PFSK-1 (cell line): ENCODE measurements at regions not wholly inside any gene's neighbourhood (a gene's known extent, or its start where the extent isn't known, plus 50 kb on each side); places are given as distances from the start of the nearest gene placed in this dataset.
A peak's percentile ranks its signal among the peaks of the same experiment; 100 is the strongest.

Experiments
- FOXP2 ChIP-seq: optimal IDR thresholded peaks from 2 replicates; pipeline ENCODE3; 2011; ENCODE audit warnings: borderline replicate concordance, control low read depth, inconsistent platforms; ENCODE audit not compliant: insufficient read depth; ENCODE audit errors: extremely low read length, extremely low read depth
- POLR2AphosphoS5 ChIP-seq: IDR thresholded peaks from 2 replicates; pipeline ENCODE4 v1.6.1; 2012; ENCODE audit warnings: low read depth, mild to moderate bottlenecking, control low read depth, low read length, moderate library complexity
- SIN3A ChIP-seq: IDR thresholded peaks from 2 replicates; pipeline ENCODE4 v1.6.1; 2012; ENCODE audit warnings: mild to moderate bottlenecking, low read length, moderate library complexity, borderline replicate concordance; ENCODE audit not compliant: insufficient read depth
- TAF1 ChIP-seq: IDR thresholded peaks from 2 replicates; pipeline ENCODE4 v1.6.1; 2012; ENCODE audit warnings: low read length, control low read depth, borderline replicate concordance; ENCODE audit not compliant: insufficient read depth
- TF ChIP-seq, protein P1 (sequence below), 2 experiments: IDR thresholded peaks; 2 replicates each; pipeline versions ENCODE4 v1.6.1 to v1.8.0; 2011 to 2012; ENCODE audit warnings: low read depth in 2 of 2, low read length in 2 of 2, control low read depth in 1 of 2, inconsistent platforms in 1 of 2, mild to moderate bottlenecking in 1 of 2, moderate library complexity in 1 of 2; ENCODE audit not compliant: insufficient read depth in 1 of 2

DNA sequence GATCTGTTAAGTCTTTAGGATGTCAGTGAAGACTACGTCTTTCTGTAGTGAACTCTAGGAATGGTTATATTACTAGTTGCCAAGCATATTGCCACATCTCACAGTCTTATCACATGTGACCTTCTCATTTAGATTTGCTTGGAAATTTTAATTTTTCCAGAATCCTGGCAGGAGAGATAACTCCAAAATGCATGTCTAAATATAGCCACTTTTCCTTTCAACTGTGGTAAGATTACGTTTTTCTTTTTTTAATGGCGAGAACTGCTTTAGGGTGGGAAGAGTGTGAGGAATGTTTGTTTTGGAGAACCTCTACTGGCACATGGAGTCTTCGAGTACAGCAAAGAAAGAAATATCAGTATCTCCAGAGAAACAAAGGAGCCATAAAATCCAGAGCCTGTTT, 91.7 kb upstream of the ADAMTSL1 start:
- no peak for TF ChIP-seq TAF1
- no peak for TF ChIP-seq FOXP2

DNA sequence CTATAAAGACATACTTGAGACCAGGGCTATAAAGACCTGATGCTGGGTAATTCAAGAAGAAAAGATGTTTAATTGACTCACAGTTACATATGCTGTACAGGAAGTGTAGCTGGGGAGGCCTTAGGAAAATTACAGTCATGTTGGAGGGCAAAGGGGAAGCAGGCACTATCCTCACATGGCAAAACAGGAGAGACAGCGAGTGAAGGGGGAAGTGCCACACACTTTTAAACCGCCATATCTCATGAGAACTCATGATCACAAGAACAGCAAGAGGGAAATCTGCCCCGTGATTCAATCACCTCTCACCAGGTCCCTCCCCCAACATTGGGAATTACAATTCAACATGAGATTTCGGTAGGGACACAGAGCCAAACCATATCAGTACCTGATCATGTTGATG, 89.9 kb upstream of the ADAMTSL1 start:
- no peak for TF ChIP-seq TAF1
- TF ChIP-seq SIN3A = no peak
- TF ChIP-seq FOXP2 = no peak
- no peak for TF ChIP-seq POLR2AphosphoS5
- TF ChIP-seq, protein P1, sequence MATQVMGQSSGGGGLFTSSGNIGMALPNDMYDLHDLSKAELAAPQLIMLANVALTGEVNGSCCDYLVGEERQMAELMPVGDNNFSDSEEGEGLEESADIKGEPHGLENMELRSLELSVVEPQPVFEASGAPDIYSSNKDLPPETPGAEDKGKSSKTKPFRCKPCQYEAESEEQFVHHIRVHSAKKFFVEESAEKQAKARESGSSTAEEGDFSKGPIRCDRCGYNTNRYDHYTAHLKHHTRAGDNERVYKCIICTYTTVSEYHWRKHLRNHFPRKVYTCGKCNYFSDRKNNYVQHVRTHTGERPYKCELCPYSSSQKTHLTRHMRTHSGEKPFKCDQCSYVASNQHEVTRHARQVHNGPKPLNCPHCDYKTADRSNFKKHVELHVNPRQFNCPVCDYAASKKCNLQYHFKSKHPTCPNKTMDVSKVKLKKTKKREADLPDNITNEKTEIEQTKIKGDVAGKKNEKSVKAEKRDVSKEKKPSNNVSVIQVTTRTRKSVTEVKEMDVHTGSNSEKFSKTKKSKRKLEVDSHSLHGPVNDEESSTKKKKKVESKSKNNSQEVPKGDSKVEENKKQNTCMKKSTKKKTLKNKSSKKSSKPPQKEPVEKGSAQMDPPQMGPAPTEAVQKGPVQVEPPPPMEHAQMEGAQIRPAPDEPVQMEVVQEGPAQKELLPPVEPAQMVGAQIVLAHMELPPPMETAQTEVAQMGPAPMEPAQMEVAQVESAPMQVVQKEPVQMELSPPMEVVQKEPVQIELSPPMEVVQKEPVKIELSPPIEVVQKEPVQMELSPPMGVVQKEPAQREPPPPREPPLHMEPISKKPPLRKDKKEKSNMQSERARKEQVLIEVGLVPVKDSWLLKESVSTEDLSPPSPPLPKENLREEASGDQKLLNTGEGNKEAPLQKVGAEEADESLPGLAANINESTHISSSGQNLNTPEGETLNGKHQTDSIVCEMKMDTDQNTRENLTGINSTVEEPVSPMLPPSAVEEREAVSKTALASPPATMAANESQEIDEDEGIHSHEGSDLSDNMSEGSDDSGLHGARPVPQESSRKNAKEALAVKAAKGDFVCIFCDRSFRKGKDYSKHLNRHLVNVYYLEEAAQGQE (IDR thresholded peaks at IDR 0.05; ENCODE audit: insufficient read depth in 1 of 2, low read depth in 2 of 2, low read length in 2 of 2) = no peak

DNA sequence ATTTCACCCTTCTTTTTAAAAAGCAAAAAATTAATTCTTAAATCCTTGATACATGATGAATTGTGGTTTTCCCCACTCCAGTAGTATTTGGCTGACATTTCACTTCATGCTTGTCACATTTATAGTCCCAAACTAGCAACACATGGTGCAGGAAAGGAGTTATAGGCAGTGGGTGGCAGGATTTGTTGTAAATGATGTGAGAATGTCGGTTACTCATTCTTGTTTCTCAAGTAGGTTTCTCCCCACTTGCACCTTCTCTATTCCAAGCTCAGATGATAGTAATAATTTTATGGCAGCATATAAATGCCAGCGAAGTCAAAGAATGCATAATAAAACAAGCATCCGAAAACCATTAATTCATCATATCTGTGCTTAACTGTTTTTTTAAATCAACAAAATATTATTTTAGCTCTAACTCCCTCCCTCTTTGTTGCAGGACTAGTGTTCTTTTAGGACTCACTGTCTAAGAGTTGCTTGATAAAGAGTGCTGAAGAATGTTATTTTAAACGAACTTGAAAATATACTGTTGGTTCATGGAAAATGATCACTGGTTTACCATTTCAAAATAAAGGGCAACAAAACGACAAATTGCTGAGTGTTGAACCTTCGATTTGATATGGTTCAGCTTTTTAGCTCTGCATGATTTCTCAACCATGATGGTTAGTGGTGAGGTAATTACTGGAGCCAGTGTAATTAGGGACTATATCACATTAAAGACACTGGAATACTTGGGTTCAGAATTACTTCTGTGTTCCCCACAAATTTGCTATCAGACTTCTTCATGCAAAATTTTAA, 88.1 kb upstream of the ADAMTSL1 start:
- TF ChIP-seq POLR2AphosphoS5 (no peak), FOXP2 (no peak), TAF1 (no peak), SIN3A (no peak)
- TF ChIP-seq, protein P1 (IDR thresholded peaks at IDR 0.05; ENCODE audit: insufficient read depth in 1 of 2, low read depth in 2 of 2, low read length in 2 of 2) = no peak

DNA sequence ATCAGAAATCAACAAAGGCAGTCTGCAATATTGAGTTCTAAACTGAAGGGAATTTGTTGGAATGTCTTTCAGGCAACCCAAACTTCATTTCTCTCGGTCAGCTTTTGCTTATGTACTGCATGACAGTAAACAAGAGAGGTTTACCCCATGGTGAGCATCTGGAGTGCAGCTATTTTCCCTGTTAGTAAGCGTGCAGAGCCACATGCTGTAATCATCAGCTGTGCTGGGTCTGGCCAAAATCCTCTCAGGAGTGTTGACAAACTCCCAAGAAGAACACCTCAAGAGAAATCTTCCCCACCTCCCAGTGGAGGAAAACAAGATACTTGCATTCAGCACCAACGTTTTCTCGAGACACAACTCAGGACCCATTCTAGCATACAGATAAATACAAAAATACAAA, 83.6 kb upstream of the ADAMTSL1 start:
- TF ChIP-seq TAF1 (no peak), FOXP2 (no peak), SIN3A (no peak), POLR2AphosphoS5 (no peak)
- TF ChIP-seq, protein P1 (IDR thresholded peaks at IDR 0.05; ENCODE audit: insufficient read depth in 1 of 2, low read depth in 2 of 2, low read length in 2 of 2) = no peak

DNA sequence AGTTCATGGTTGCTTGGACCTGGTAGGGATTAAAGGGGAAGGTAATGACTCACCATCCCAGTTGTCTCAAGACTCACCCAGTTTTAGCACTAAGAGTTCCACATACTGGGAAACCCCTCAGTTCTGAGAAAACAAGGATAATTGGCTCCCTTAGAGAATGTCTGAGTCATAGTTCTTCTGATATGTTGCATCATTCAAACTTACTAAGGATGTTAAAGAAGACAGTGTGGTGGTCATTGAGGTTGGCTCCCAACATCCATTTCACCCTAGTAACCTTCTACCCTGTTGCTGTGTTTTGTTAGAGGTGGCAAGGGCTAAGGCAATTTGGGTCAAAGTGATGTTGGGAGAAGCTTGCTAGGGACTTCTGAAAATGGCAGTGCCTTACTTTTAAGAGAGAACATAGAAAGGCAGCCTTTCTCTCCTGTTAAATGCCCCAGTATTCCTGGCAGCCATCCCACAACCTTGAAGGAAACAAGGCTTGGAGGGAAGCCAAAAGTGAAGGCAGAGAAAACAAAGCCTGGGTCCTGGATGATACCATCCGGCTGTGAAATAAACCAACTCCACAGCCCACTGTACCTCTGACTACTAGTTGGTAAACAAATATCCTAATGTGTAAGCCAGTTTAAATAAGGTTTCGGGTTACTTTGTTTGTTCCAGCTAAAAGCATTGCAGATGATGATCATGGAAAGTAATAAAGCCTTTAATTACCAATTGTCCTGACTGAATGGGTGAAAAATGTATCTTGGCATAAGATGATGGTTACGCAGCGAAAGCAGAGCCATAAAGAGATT, 80.4 kb upstream of the ADAMTSL1 start:
- TF ChIP-seq FOXP2 (no peak), POLR2AphosphoS5 (no peak), TAF1 (no peak), SIN3A (no peak)
- TF ChIP-seq, protein P1 (IDR thresholded peaks at IDR 0.05; ENCODE audit: insufficient read depth in 1 of 2, low read depth in 2 of 2, low read length in 2 of 2) = 0 out of 4 replicates have a peak, but pooled peaks of 1 of the 2 experiments have one; percentile 31
